HG03432 (cell line): ENCODE measurements at regions not wholly inside any gene's neighbourhood (a gene's known extent, or its start where the extent isn't known, plus 50 kb on each side); places are given as distances from the start of the nearest gene placed in this dataset.

Experiments used
- ATAC-seq: cut with Tn5 transposase; IDR thresholded peaks from one replicate; pipeline ENCODE4 v1.9.1; 2021; ENCODE audit warnings: mild to moderate bottlenecking, moderate library complexity; ENCODE audit not compliant: unreplicated experiment

DNA sequence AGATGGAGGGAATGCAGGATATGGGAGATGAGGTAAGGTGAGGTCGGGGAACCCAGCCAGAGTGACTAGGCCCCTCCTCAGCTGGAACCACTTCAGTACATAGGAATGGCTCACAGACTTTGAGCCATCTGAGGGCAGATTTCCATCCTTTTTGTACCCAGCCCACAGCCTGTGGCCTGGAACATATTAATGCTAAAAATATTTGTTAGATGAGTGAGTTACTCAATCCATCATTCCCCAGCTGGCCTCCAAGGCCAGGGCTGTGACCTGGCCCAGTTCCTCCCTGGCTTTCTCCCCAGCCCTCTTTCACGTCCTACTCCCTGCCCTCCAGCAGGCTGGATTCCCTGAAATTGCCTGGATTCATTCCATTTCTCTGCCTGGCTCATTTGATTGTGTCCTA is 57.2 kb upstream of the PRDM11 start:
- no peak for ATAC-seq

DNA sequence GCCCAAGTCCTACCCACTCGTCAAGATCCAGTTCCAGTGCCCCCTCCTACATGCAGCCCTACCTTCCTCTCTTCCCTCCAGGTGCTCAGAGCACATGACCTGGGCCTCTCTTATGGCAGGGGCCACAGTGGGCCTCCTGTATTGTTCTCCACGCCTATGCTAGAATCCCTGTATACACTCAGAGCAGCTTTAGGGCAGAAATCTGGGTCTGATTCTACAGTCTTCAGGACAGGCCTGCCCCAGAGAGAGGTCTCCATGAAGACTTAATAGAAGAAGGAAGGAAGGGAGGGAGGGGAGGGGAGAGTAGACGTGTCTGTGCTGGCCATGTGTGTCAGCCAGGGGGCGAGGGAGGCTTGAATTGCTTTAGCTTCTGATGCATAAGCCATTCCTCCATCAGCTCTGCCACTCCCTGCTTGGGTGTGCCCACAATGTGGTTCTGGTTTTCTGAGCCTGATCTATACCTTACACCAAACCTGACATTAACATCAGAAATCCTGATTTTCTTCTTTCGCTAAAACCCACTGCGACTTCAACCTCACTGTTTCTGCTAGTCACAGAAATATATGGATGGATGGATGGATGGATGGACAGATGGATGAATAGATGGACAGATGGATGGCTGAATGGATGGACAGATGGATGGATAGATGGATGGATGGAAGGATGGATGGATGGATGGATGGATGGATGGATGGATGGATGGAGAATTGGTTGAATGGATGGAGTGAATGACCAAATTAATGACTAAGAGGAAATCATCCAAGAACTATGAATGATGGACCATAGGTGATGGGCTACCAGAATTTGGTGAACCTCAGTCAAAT is 56.6 kb upstream of the PRDM11 start:
- ATAC-seq = no peak

- ATAC-seq = no peak
These were observed 55.8 kb upstream of the PRDM11 start for GRCh38 chr11:45090607-45091006.

- ATAC-seq = no peak
These were observed 54.7 kb upstream of the PRDM11 start for GRCh38 chr11:45091563-45092403.

DNA sequence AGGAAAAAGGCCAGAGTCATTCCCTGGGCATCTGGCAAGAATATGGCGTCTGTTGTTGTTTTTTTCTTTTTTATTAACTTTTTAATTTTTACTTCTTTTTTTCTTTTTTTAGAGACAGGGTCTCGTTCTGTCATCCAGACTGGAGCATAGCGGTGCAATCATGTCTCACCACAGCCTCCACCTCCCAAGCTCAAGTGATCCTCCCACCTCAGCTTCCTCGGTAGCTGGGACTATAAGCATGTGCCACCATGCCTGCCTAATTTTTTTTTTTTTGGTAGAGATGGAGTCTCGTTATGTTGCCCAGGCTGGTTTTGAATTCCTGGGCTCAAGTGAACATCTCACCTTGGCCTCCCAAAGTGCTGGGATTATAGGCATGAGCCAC is 54.0 kb upstream of the PRDM11 start:
- no peak for ATAC-seq

DNA sequence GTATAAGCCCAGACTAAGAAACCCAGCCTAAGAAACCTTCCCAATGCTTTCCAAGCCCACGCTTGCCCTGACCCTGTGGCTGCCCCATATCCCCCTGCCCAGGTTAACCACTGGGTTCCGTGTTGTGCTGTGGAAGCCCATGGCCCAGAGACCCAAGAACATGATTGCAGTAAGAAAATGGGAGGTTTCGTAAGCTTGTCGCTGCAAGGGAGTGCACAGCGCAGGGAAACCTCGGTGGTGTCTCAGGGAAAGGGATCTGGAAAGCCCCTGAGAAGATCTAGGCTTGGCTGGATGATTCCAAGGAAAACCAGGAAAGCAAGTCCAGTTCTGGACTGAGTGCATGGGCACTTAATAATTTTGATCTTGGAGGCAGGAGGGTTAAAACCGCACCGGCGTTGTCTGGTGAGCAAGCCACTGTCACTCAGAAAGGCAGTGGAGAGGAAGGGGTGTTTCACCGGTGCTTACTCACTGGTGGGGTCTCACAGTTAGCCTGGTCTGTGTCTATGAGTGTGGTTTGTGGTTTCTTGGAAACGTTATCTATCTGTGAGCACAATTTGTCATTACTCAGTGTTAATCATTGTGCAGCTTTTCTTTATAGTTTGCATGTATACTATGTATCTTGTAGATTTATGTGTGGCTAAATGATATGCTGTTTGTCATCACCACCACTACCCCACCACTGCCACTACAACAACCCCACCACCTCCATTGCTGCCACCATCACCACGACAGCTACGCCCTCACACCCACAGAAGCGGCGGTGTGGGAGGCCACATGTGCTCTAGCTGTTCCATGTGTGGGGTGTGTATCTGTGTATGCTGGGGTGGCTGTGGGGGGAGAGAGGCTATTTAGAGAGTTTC is 53.3 kb upstream of the PRDM11 start:
- ATAC-seq = no peak

- no peak for ATAC-seq
These were observed 52.5 kb upstream of the PRDM11 start for GRCh38 chr11:45093761-45094455.

- no peak for ATAC-seq
These were observed 51.3 kb upstream of the PRDM11 start for GRCh38 chr11:45094958-45095690.

- ATAC-seq = no peak
These were observed 50.8 kb upstream of the PRDM11 start for GRCh38 chr11:45095691-45096010.

GRCh38 chr11:45096636-45097035 is 49.8 kb upstream of the PRDM11 start:
- ATAC-seq = no peak
